HepG2 (cell line): ENCODE measurements at regions not wholly inside any gene's neighbourhood (a gene's known extent, or its start where the extent isn't known, plus 50 kb on each side); places are given as distances from the start of the nearest gene placed in this dataset.
"Not testable (repeated sequence)": the region's sequence is repeated elsewhere in the genome, so short reads cannot be mapped to it uniquely, and the experiment has no call there.

Source experiments
- ATAC-seq: fragments of 200-7000 bp; cut with Tn5 transposase; 3 replicates; pipeline ENCODE4 v1.9.1; 2020; ENCODE audit warnings: mild to moderate bottlenecking, moderate library complexity
- BruUV-seq: library from RNA; stranded (reverse); fragments of 400-500 nt; replicated peaks from 2 replicates; lab custom pipeline; 2021; lab: Mats Ljungman, UMichigan
- CTCF ChIA-PET: fragments of 300-600 bp; formaldehyde crosslinking; extraction: SDS; loops from one replicate; lab custom pipeline; 2021; ENCODE audit warnings: low total read pairs, inconsistent platforms, low intra/inter-chr PET ratio; lab: Yijun Ruan, JAX
- POLR2A ChIA-PET: fragments of 350-600 bp; sonication (Branson Sonifier 250); formaldehyde crosslinking; loops from one replicate; lab custom pipeline; 2020; ENCODE audit warnings: antibody characterized with exemption, inconsistent platforms; lab: Yijun Ruan, JAX
- DNase-seq: peaks from one replicate; pipeline ENCODE4 v3.0.0-alpha.2; 2015; ENCODE audit warnings: low spot score
- FAIRE-seq: peaks from 3 replicates; lab custom pipeline; 2011; peaks lifted over from hg19 to GRCh38; lab: Jason Lieb, UNC
- H2AFZ ChIP-seq: one replicate; pipeline ENCODE4 v1.6.1; 2011; ENCODE audit warnings: low read length, inconsistent platforms
- H3K27ac ChIP-seq: fragments of 300-600 bp; 3 replicates; pipeline ENCODE4 v1.8.0; 2011; ENCODE audit warnings: mixed run types, mild to moderate bottlenecking, mixed read lengths, low read length, inconsistent platforms; ENCODE audit not compliant: insufficient read depth; ENCODE audit errors: extremely low read length
- H3K27me3 ChIP-seq, 2 experiments: fragments of 200-600 bp in 1 of 2; 2 replicates in 1 of 2; 3 replicates in 1 of 2; pipeline versions ENCODE4 v1.6.0 to v1.8.0; 2011; ENCODE audit warnings: low read length in 2 of 2, mild to moderate bottlenecking in 2 of 2, moderate library complexity in 2 of 2, inconsistent platforms in 1 of 2; ENCODE audit not compliant: insufficient read depth in 2 of 2, control insufficient read depth in 1 of 2
- H3K36me3 ChIP-seq, 2 experiments: fragments of 200-600 bp in 1 of 2; replicated peaks in 1 of 2; 2 replicates in 1 of 2; 3 replicates in 1 of 2; pipeline versions ENCODE4 v1.5.1 to v1.8.0; 2011; ENCODE audit warnings: low read length in 2 of 2, inconsistent platforms in 1 of 2; ENCODE audit not compliant: insufficient read depth in 2 of 2, control insufficient read depth in 1 of 2
- H3K4me1 ChIP-seq: 2 replicates; pipeline ENCODE4 v1.5.1; 2012; ENCODE audit warnings: low read length, inconsistent platforms; ENCODE audit not compliant: insufficient read depth
- H3K4me2 ChIP-seq: 2 replicates; pipeline ENCODE4 v1.6.0; 2011; ENCODE audit warnings: low read depth, low read length, inconsistent platforms
- H3K4me3 ChIP-seq, 3 experiments: fragments of 200-600 bp in 1 of 3; sonication (generic), shearing (Covaris generic) in 1 of 3; replicated peaks in 1 of 3; 2 replicates each; pipeline ENCODE4 v1.5.1; 2011 to 2016; ENCODE audit warnings: low read length in 3 of 3, inconsistent platforms in 2 of 3, low read depth in 2 of 3, mild to moderate bottlenecking in 2 of 3, control low read depth in 1 of 3, mixed read lengths in 1 of 3; ENCODE audit not compliant: insufficient read depth in 1 of 3
- H3K79me2 ChIP-seq: one replicate; pipeline ENCODE4 v1.6.1; 2011; ENCODE audit warnings: low read length, inconsistent platforms; ENCODE audit not compliant: insufficient read depth
- H3K9ac ChIP-seq: 2 replicates; pipeline ENCODE4 v1.6.0; 2011; ENCODE audit warnings: mild to moderate bottlenecking, low read depth, low read length, inconsistent platforms; ENCODE audit not compliant: insufficient read depth
- H3K9me3 ChIP-seq: 2 replicates; pipeline ENCODE4 v1.5.1; 2012; ENCODE audit warnings: mild to moderate bottlenecking, low read length
- H4K20me1 ChIP-seq: 2 replicates; pipeline ENCODE4 v1.6.0; 2011; ENCODE audit warnings: inconsistent platforms, mild to moderate bottlenecking, low read length, moderate library complexity; ENCODE audit not compliant: insufficient read depth
- AGO1 ChIP-seq: fragments of 200-400 bp; formaldehyde crosslinking; IDR thresholded peaks from 2 replicates; pipeline ENCODE4 v1.6.1; 2017; ENCODE audit warnings: mild to moderate bottlenecking, low read depth, low read length, moderate library complexity; ENCODE audit not compliant: poor library complexity, severe bottlenecking
- FOXP1 ChIP-seq, 2 experiments: fragments of 450-650 bp in 1 of 2; IDR thresholded peaks; 2 replicates each; pipeline ENCODE4 v1.6.1; 2017 to 2018; ENCODE audit warnings: antibody characterized with exemption in 1 of 2
- MAF1 ChIP-seq: sonication (generic); formaldehyde crosslinking; IDR thresholded peaks from 2 replicates; pipeline ENCODE4 v1.5.0; 2020; ENCODE audit warnings: missing genetic modification reagents, borderline replicate concordance
- RARA ChIP-seq: IDR thresholded peaks from 2 replicates; pipeline ENCODE4 v1.6.1; 2016; ENCODE audit warnings: missing genetic modification reagents, missing compliant biosample characterization
- TBX2 ChIP-seq: sonication (generic); formaldehyde crosslinking; IDR thresholded peaks from 2 replicates; pipeline ENCODE4 v1.5.0; 2020; ENCODE audit warnings: missing genetic modification reagents, mild to moderate bottlenecking, borderline replicate concordance
- TOPORS ChIP-seq: sonication (generic); formaldehyde crosslinking; IDR thresholded peaks from 2 replicates; pipeline ENCODE4 v1.8.0; 2023; ENCODE audit warnings: mild to moderate bottlenecking, missing genetic modification reagents
- ZNF766 ChIP-seq: sonication (generic); formaldehyde crosslinking; IDR thresholded peaks from 2 replicates; pipeline ENCODE4 v1.5.0; 2020; ENCODE audit warnings: missing genetic modification reagents, borderline replicate concordance
- WGBS: methylation state at CpG from one replicate; pipeline ENCODE4 v1.1.6; 2017; ENCODE audit warnings: low lambda C conversion rate; 5-methylcytosine and 5-hydroxymethylcytosine counted together
- in situ Hi-C: cut with HindIII; loops from 2 replicates; pipeline ENCODE4 v1.10.0; 2017; ENCODE audit warnings: low pct_unique_long_range_greater_than_20kb; ENCODE audit not compliant: extremely low pct_ligation_motif_present
- intact Hi-C: fragments of 100-400 bp; cut with micrococcal nuclease; formaldehyde crosslinking; loops from one replicate; pipeline ENCODE4 v1.10.0; 2022; ENCODE audit not compliant: unreplicated experiment

GRCh38 chr15:24223739-24224138 is 451.8 kb upstream of the NPAP1 start:
- no peak for TF ChIP-seq RARA (CRISPR knock-in tag)
- no peak for TF ChIP-seq MAF1 (CRISPR knock-in tag)
- TF ChIP-seq TOPORS (CRISPR knock-in tag), result no peak
- no peak for TF ChIP-seq FOXP1 (IDR thresholded peaks at IDR 0.05)
- TF ChIP-seq FOXP1 (CRISPR knock-in tag; IDR thresholded peaks at IDR 0.05), result no peak
- BruUV-seq, result no TSS peak
- Histone ChIP-seq H3K4me1 (no peaks in the 10 kb centered on the region), H3K27me3 (no peaks in the 10 kb centered on the region), H3K9me3 (peaks cover 81% of the 10 kb centered on the region), H3K36me3 (no peaks in the 10 kb centered on the region), H2AFZ (no peak overlapping the region), H3K4me2 (no peak overlapping the region), H4K20me1 (no peaks in the 10 kb centered on the region), H3K9ac (no peak overlapping the region), H3K27ac (no peak overlapping the region), H3K79me2 (no peaks in the 10 kb centered on the region), H3K4me3 (no peak overlapping the region)
- intact Hi-C loops (no loop called here), in situ Hi-C loops (no loop called here)
- no peak for FAIRE-seq
- ChIA-PET CTCF (no interaction called here), POLR2A (no interaction called here)
- 15% methylated on average over 7 of the region's 7 CpGs for WGBS
- no peak for DNase-seq
- ATAC-seq, result no peak

DNA sequence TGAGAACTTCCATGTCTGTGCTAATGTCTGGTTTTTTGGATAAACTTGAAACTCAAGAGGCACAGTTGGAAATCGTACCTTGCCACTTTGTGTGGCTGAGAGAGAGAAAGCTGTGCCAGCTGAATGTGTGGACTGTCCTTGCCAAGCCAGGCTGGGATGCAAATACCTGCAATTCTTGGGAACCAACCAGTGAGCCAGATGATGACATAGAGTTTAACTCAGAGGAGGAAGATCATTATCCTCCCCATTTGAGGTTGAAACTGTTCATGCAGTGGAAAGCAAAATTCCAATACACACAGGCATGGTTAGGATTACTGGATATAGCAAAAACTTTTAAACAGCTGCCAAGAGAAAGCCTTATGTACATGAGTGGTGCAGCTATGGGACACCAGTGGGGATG is 451.4 kb upstream of the NPAP1 start:
- 0% methylated on average over 1 of the region's 1 CpG for WGBS
- H3K4me1 ChIP-seq, result no peaks in the 10 kb centered on the region
- in situ Hi-C loops, result no loop called here
- no peak overlapping the region for H2AFZ ChIP-seq
- no peaks in the 10 kb centered on the region for H3K27me3 ChIP-seq
- no peak overlapping the region for H3K4me2 ChIP-seq
- no peak for FAIRE-seq
- ChIA-PET POLR2A (no interaction called here), CTCF (no interaction called here)
- H3K36me3 ChIP-seq, result no peaks in the 10 kb centered on the region
- DNase-seq, result no peak
- intact Hi-C loops, result no loop called here
- no peak for ATAC-seq
- no peak overlapping the region for H3K27ac ChIP-seq
- H4K20me1 ChIP-seq, result no peaks in the 10 kb centered on the region
- TF ChIP-seq ZNF766 (no peak), TBX2 (CRISPR knock-in tag) (no peak), AGO1 (no peak)
- no peak overlapping the region for H3K4me3 ChIP-seq
- H3K9ac ChIP-seq, result no peak overlapping the region
- H3K79me2 ChIP-seq, result no peaks in the 10 kb centered on the region
- peaks cover 81% of the 10 kb centered on the region for H3K9me3 ChIP-seq
- BruUV-seq, result no TSS peak

GRCh38 chr15:24228922-24229321 is 446.7 kb upstream of the NPAP1 start:
- FAIRE-seq, H3K36me3 ChIP-seq, in situ Hi-C loops, H2AFZ ChIP-seq, H3K4me1 ChIP-seq, POLR2A ChIA-PET, H3K27ac ChIP-seq, intact Hi-C loops, H3K4me2 ChIP-seq, ATAC-seq, H3K4me3 ChIP-seq, H3K9ac ChIP-seq, BruUV-seq, H3K27me3 ChIP-seq, H4K20me1 ChIP-seq, CTCF ChIA-PET, DNase-seq, H3K79me2 ChIP-seq: not testable (repeated sequence)
- 24% methylated on average over 6 of the region's 7 CpGs for WGBS
- peaks cover 68% of the 10 kb centered on the region for H3K9me3 ChIP-seq

DNA sequence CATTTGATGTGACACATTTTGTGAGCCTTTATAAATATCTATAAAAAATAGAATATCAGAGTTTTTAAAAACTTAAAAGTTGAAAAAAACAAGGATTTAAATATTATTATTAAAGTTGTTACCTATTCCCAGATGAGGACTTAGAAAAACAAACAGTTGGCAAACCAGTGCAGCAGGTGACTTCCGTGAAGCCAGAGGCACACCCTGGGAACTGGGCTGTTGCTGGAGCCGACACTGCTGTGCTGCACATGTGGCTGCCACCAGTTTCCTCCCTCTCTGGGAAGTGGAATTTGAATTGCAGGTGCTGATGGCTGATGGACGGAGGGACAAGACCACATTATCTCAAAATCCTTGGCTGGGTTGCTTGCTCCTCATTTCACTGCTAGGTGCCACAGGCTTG is 442.4 kb upstream of the NPAP1 start:
- H3K9ac ChIP-seq, in situ Hi-C loops, H3K79me2 ChIP-seq, H3K4me3 ChIP-seq, H3K4me1 ChIP-seq, H4K20me1 ChIP-seq, H3K27me3 ChIP-seq, H2AFZ ChIP-seq, ATAC-seq, intact Hi-C loops, DNase-seq, BruUV-seq, H3K4me2 ChIP-seq, CTCF ChIA-PET, POLR2A ChIA-PET, H3K27ac ChIP-seq, H3K36me3 ChIP-seq, FAIRE-seq: not testable (repeated sequence)
- peaks cover 59% of the 10 kb centered on the region for H3K9me3 ChIP-seq
- WGBS, result 10% methylated on average over 3 of the region's 3 CpGs
